ENCODE measurements at regions not wholly inside any gene's neighbourhood (a gene's known extent, or its start where the extent isn't known, plus 50 kb on each side); places are given as distances from the start of the nearest gene placed in this dataset.
"Not testable (repeated sequence)": the region's sequence is repeated elsewhere in the genome, so short reads cannot be mapped to it uniquely, and the experiment has no call there.

- not testable (repeated sequence) for TF ChIP-seq EZH2 (IDR thresholded peaks at IDR 0.05; ENCODE audit: low read length, missing control alignments); CTCF (conservative IDR thresholded peaks at IDR 0.05 in 1 of 2, IDR thresholded peaks at IDR 0.05 in 1 of 2; ENCODE audit: low read depth in 1 of 2, low read length in 2 of 2)
Observed at GRCh38 chrY:18696788-18697187, 76.7 kb downstream of the HSFY2 start.
